NK-92 treated with Interleukin-12 subunit alpha and Interleukin-12 subunit beta, amount 100 ng/mL, for 24 hours (cell line): ENCODE measurements at regions not wholly inside any gene's neighbourhood (a gene's known extent, or its start where the extent isn't known, plus 50 kb on each side); places are given as distances from the start of the nearest gene placed in this dataset.
"Not testable (repeated sequence)": the region's sequence is repeated elsewhere in the genome, so short reads cannot be mapped to it uniquely, and the experiment has no call there.

Experiments used
- DNase-seq: peaks from one replicate; lab custom pipeline; 2025; lab: John Stamatoyannopoulos, UW

DNA sequence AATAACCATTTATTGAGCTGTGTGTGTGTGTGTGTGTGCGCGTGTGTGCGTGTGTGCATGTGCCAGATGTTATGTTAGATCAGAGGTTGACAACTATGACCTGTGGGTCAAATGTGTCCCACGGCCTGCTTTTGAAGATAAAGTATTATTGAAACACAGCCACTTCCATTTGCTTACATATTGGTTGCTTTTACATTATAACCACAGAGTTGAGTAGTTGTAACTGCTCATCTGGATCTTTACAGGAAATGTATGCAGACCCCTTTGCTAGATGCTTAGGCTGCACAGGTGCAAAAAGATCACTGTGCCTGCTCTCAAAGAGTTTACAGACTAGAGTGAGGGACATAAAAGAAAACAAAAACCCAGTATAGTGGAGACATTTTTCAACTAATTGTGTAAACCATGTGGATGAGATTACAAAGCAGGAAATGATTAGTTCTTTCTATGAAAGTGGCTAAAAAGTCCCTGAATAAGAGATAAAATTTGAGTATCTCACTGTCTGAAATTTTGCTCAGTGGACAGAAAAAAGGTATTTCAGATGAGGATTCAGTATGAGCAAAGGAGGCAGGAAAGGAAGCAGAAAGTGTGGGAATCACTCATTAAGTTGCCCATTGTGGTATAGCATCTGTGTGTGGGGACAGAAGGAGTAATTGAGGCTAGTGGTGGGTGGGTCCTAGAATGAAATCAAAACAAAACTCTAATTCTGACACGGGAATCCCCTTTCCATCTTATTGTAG is 188.4 kb downstream of the PAH start:
- DNase-seq = no peak

DNA sequence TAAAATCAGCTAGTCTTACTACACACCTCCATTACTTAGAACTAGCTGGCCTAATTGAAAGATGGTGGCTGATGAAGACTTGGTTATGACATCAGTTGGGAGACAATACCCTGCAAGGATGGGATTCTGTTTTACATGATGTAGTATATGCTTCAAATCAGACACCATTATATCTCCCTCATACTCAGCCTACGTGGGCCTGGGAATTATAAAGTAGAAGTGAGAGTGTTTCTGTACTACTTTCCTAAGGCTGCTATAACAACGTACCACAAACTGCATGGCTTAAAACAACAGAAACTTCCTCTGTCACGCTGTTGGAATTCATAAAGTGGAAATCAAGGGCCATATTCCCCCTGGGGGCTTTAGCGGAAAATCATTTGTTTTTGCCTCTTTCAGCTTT is 190.4 kb downstream of the PAH start:
- DNase-seq = no peak

GRCh38 chr12:102722147-102722546 is 194.9 kb downstream of the PAH start:
- no peak for DNase-seq

DNA sequence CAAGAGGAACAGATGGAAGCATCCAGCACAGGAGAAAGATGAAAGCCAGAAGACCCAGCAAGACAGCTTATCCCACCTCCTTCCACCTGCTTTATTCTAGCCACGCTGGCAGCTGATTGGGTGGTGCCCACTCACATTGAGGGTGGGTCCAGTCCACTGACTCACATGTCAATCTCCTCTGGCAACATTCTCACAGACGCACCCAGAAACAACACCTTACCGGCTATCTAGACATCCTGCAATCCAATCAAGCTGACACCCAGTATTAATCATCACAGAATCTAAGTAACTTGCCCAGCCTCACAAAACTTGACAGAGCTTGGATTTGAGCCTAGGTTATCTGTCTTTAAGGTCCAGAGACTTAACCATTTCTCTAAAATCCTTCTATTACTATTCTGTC is 208.9 kb downstream of the PAH start:
- DNase-seq = no peak

GRCh38 chr12:102702447-102703114 is 214.5 kb downstream of the PAH start:
- no peak for DNase-seq

- DNase-seq = no peak
These were observed 215.7 kb upstream of the IGF1 start for GRCh38 chr12:102696045-102696444.

- DNase-seq = no peak
These were observed 214.5 kb upstream of the IGF1 start for GRCh38 chr12:102694903-102695302.

DNA sequence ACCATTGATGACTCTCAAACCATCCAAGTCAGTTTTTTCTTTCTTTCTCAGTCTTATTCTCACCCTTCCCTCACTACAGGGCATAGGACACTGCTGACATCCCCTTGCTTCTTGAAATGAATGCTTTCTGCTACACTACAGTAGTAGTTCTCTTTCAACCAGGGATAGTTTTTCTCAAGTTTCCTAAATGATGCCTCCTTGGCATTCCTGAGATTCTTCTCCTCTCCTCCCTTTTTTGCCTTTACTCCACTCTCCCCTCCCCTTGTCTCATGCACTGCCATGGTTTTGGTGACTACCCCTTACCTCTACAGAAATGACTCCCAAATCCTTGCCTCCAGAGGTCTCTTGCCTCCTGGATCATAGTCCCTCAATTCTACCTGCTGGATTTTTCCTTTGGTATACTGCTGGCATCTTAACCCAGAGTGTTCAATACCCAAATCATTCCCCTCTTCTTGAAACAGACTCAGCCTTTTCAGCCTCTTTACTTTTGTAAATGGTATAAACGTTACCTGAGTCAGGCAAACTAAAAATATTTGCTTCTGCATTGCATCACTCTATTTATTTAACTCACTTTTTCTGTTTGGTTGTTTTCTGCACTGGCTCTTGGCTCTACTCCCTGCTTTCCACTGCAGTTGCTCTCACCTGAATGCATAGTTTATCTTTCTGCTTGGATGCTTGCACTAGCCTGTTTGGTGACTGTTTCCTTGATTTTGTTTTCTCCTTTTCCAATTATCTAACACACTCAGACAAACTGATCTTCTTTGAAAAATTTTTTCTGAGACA is 211.6 kb upstream of the IGF1 start:
- no peak for DNase-seq

- no peak for DNase-seq
These were observed 209.9 kb upstream of the IGF1 start for GRCh38 chr12:102690253-102690652.

GRCh38 chr12:102689701-102690100 is 209.3 kb upstream of the IGF1 start:
- DNase-seq = no peak

DNA sequence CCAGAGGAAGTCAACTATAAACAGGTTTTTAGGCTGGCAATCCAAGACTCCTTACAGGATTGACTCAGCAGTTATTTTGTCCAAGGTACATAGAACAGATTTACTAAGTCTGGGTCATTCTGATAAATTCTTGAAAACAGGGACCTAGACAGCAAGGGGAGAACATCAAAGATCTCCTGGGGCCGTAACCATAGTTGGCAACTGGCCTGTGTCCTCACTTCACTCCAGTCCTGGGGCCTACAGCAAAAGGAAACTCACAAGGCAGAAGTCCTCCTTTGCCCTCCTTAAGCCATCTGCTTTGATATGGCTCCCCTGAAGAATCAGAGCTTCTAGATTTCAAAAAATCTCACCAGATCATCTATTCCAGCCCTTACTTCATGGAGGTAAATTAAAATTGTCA is 207.2 kb upstream of the IGF1 start:
- no peak for DNase-seq

GRCh38 chr12:102685841-102686240 is 205.5 kb upstream of the IGF1 start:
- no peak for DNase-seq

DNA sequence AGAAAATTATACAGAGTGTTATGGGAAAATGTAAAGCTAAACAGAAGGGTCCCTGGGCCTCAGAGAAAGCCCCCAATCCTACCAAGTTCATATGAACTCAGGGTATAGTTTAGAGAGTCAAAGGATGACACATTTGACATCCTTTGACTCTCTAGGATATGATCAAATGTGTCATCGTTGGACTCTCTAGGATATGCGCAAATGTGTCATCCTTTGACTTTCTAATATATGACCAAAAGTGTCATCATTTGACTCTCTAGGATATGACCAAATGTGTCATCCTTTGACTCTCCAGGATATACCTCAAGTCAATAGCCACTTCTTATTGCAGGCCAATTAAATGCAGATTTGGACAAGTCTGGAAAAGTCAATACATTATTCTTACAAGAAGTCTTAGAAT is 204.8 kb upstream of the IGF1 start:
- DNase-seq = no peak

GRCh38 chr12:102682366-102683289 is 202.3 kb upstream of the IGF1 start:
- no peak for DNase-seq

DNA sequence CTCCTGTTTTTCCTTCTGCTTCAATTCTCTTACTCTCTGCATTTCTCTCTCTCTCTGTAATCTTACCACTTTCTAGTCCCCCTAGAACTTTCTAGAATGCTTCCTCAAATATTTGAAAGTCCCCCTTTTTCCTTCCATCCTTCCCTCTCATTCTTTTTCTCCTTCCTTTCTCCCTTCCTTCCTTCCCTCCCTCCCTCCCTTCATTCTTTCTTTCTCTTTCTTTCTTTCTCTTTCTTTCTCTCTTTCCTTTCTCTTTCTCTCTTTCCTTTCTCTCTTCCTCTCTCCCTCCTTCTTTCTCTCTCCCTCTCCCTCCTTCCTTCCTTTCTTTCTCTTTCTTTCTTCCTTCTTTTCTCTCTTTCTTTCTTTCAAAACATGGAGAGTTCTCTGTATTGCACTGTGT is 201.4 kb upstream of the IGF1 start:
- DNase-seq = no peak

- no peak for DNase-seq
These were observed 200.9 kb upstream of the IGF1 start for GRCh38 chr12:102681309-102681708.

- no peak for DNase-seq
These were observed 199.9 kb upstream of the IGF1 start for GRCh38 chr12:102680304-102680703.

DNA sequence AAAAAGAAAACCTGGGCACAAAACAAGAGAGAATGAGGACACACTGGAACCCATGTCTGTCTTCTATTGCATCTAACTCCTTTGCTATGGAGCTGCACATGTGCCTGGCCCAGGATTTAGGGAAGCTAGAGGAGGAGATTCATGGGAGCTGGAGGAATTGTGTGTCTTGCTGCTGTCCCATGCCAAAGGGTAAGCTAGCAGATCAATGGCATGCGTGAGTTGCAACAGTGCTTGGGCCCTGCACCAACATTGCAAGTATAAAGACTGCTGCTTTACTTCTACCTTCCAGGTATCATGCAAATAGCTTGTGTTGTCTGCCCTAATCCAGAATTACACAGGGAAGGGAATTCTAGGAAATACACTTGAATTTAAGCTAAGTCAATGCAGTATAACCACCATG is 196.4 kb upstream of the IGF1 start:
- no peak for DNase-seq

GRCh38 chr12:102675672-102676071 is 195.3 kb upstream of the IGF1 start:
- no peak for DNase-seq

DNA sequence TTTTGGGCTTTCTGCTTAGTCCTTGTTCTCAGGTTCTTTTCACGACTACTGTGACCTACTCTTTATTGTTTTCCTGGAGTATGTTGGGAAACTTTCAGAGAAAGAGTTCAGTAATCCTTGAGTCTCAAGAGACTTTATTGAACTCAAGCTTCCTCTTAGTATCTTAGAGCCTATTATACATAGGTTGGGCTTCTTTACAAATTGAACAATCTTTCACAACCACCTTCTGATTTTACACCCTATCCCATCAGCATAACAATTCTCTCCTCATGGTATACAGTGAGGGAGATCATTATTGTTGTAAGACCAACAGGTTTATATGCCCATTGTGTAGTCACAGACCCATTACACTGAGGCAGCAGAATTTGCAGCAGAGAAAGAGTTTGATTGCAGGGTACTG is 193.2 kb upstream of the IGF1 start:
- DNase-seq = no peak

DNA sequence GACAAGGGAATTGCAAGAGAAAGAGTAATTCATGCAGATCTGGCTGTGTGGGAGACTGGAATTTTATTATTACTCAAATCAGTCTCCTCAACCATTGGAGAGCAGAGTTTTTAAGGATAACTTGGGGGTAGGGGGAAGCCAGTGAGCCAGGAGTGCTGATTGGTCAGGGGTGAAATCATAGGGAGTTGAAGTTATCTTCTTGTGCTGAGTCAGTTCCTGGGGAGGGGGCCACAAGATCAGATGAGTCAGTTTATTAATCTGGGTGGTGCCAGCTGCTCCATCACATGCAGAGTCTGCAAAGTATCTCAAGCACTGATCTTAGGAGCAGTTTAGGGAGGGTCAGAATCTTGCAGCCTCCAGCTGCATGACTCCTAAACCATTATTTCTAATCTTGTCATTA is 191.8 kb upstream of the IGF1 start:
- DNase-seq = not testable (repeated sequence)

DNA sequence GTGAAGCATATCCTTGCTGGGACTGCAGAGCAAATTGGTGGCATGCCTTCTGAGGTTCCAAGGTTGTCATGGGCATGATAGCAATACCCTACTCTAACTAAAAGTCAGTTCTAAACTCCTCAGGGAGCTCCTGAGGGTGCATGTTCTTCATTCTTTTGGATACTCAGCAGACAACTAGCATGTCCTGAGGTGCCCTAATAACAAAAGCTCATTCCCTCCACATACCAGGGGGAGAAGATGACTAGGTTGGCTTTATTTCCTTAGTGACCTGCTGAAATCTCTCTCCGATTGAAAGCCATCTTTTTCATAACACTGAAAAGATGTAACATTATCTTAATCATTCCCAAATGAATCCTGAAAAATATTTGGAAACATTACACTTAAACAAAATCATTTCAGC is 188.7 kb upstream of the IGF1 start:
- no peak for DNase-seq
